ENCODE measurements at regions not wholly inside any gene's neighbourhood (a gene's known extent, or its start where the extent isn't known, plus 50 kb on each side); places are given as distances from the start of the nearest gene placed in this dataset.

GRCh38 chrX:10076765-10077164 is 80.0 kb upstream of the CLCN4 start:
- H3K4me1 ChIP-seq (ENCODE audit: insufficient read depth, low read length, poor library complexity, severe bottlenecking): peaks cover 28% of the 10 kb centered on the region
- DNase-seq (ENCODE audit: low spot score): no peak
- H3K9me3 ChIP-seq (ENCODE audit: low read length): no peaks in the 10 kb centered on the region
- H3K27ac ChIP-seq (ENCODE audit: low read depth, low read length, poor library complexity, severe bottlenecking): no peak overlapping the region
- POLR2A ChIA-PET: interaction anchor here (0.6 to 1.5 kb wide), 4 partner anchors 25 to 60 kb away, joined by 3 to 4 read pairs (median 3); no protein-coding TSS in a partner anchor
- CTCF ChIA-PET (ENCODE audit: unreplicated experiment): interaction anchor here (1.1 to 1.8 kb wide), 2 partner anchors 34 to 42 kb away, joined by 5 to 7 read pairs; no protein-coding TSS in a partner anchor
- no peak overlapping the region for H3K4me2 ChIP-seq (ENCODE audit: low read length)
- no peak overlapping the region for H3K4me3 ChIP-seq (ENCODE audit: low read depth, low read length, poor library complexity, severe bottlenecking)
- H3K79me2 ChIP-seq (ENCODE audit: insufficient read depth, low read depth, low read length): no peaks in the 10 kb centered on the region
- no TSS peak for BruUV-seq (replicated peaks)
- TF ChIP-seq EZH2phosphoT487 (IDR thresholded peaks at IDR 0.05; ENCODE audit: borderline replicate concordance, low read depth, low read length): no peak
- TF ChIP-seq CTCF (conservative IDR thresholded peaks at IDR 0.05; ENCODE audit: low read length): no peak
- peaks cover 4% of the 10 kb centered on the region for H3K36me3 ChIP-seq (ENCODE audit: insufficient read depth, low read length)
- no peak overlapping the region for H2AFZ ChIP-seq (ENCODE audit: low read length)
- no peaks in the 10 kb centered on the region for H4K20me1 ChIP-seq (ENCODE audit: insufficient read depth, low read length)
- intact Hi-C loops (cut with micrococcal nuclease; ENCODE audit: unreplicated experiment): loop anchor here (2.0 kb wide), 1 partner anchor 42 kb away; no protein-coding TSS in a partner anchor
- H3K9me2 ChIP-seq (ENCODE audit: insufficient read depth, low read length): no peaks in the 10 kb centered on the region

DNA sequence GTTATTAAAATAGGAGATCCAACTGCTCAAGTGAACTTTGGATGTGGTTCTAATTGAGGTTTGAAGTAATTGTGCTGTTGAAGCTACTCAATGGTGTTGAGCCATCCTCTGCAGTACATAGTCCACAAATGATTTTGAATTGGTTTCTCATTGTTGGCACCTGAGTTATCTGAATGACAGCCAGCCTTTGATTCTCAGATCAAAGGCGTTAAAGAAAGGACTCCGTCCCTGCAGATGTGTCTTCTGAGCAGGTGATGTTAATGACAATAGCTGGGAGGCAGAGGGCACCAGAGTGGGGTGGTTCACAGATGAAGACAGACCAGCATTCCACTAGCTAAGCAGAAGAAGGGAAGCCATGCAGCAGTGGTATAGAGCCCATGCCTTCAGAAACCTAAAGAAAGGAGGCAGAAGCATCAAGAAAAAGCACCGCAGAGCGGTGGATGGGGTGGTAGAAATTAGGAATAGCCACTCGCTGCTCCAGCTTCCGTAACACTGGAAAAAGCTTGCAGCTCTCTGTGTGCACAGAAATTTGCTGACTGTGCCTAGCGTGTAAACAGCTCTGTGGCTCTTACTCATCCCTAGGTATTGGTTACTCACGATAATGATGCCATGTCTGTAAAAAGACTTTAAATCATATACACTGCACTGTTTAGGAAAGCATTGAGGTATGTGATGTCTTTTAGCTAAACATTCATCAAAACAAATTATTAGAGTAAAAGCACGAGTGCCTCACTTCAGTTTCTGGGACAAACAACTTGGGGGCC is 79.2 kb upstream of the CLCN4 start:
- Histone ChIP-seq H3K4me3 (ENCODE audit: low read depth, low read length, poor library complexity, severe bottlenecking) (no peak overlapping the region), H3K36me3 (ENCODE audit: insufficient read depth, low read length) (peaks cover 4% of the 10 kb centered on the region; the same call in 1 of the 2 replicates), H3K4me2 (ENCODE audit: low read length) (no peak overlapping the region), H3K9me2 (ENCODE audit: insufficient read depth, low read length) (no peaks in the 10 kb centered on the region), H3K79me2 (ENCODE audit: insufficient read depth, low read depth, low read length) (no peaks in the 10 kb centered on the region), H2AFZ (ENCODE audit: low read length) (no peak overlapping the region), H3K4me1 (ENCODE audit: insufficient read depth, low read length, poor library complexity, severe bottlenecking) (peaks cover 34% of the 10 kb centered on the region), H3K27ac (ENCODE audit: low read depth, low read length, poor library complexity, severe bottlenecking) (no peak overlapping the region), H4K20me1 (ENCODE audit: insufficient read depth, low read length) (no peaks in the 10 kb centered on the region), H3K9me3 (ENCODE audit: low read length) (no peaks in the 10 kb centered on the region)
- TF ChIP-seq CTCF (conservative IDR thresholded peaks at IDR 0.05; ENCODE audit: low read length): peak; percentile 54
- no peak for TF ChIP-seq EZH2phosphoT487 (IDR thresholded peaks at IDR 0.05; ENCODE audit: borderline replicate concordance, low read depth, low read length)
- ChIA-PET CTCF (ENCODE audit: unreplicated experiment) (interaction anchor here (0.5 to 1.8 kb wide), 3 partner anchors 34 to 41 kb away, joined by 3 to 7 read pairs (median 5); no protein-coding TSS in a partner anchor), POLR2A (interaction anchor here (0.8 to 1.5 kb wide), 4 partner anchors 11 to 61 kb away, joined by 3 to 4 read pairs (median 3); no protein-coding TSS in a partner anchor)
- intact Hi-C loops (cut with micrococcal nuclease; ENCODE audit: unreplicated experiment): loop anchor here (2.0 kb wide), 1 partner anchor 41 kb away; no protein-coding TSS in a partner anchor
- DNase-seq (ENCODE audit: low spot score): peak; percentile 50
- no TSS peak for BruUV-seq (replicated peaks)

- POLR2A ChIA-PET: no interaction called here
Measured at GRCh38 chrX:10078266-10078665, 78.5 kb upstream of the CLCN4 start.

More at GRCh38 chrX:10078266-10078665, 78.5 kb upstream of the CLCN4 start:
- H3K9me3 ChIP-seq (ENCODE audit: low read length): no peaks in the 10 kb centered on the region
- no peaks in the 10 kb centered on the region for H3K9me2 ChIP-seq (ENCODE audit: insufficient read depth, low read length)
- H3K4me2 ChIP-seq (ENCODE audit: low read length): no peak overlapping the region
- no TSS peak for BruUV-seq (replicated peaks)
- intact Hi-C loops (cut with micrococcal nuclease; ENCODE audit: unreplicated experiment): no loop called here
- H4K20me1 ChIP-seq (ENCODE audit: insufficient read depth, low read length): no peaks in the 10 kb centered on the region
- H3K4me1 ChIP-seq (ENCODE audit: insufficient read depth, low read length, poor library complexity, severe bottlenecking): peaks cover 41% of the 10 kb centered on the region
- peaks cover 4% of the 10 kb centered on the region; the same call in 1 of the 2 replicates for H3K36me3 ChIP-seq (ENCODE audit: insufficient read depth, low read length)
- H3K4me3 ChIP-seq (ENCODE audit: low read depth, low read length, poor library complexity, severe bottlenecking): no peak overlapping the region
- CTCF ChIA-PET (ENCODE audit: unreplicated experiment): interaction anchor here (0.5 to 1.8 kb wide), 2 partner anchors 40 kb away, joined by 3 to 7 read pairs; no protein-coding TSS in a partner anchor
- H3K79me2 ChIP-seq (ENCODE audit: insufficient read depth, low read depth, low read length): no peaks in the 10 kb centered on the region
- no peak for DNase-seq (ENCODE audit: low spot score)
- no peak overlapping the region for H3K27ac ChIP-seq (ENCODE audit: low read depth, low read length, poor library complexity, severe bottlenecking)
- no peak overlapping the region for H2AFZ ChIP-seq (ENCODE audit: low read length)
- TF ChIP-seq EZH2phosphoT487 (IDR thresholded peaks at IDR 0.05; ENCODE audit: borderline replicate concordance, low read depth, low read length): no peak
- TF ChIP-seq CTCF (conservative IDR thresholded peaks at IDR 0.05; ENCODE audit: low read length): no peak
